CD4-positive, alpha-beta T cell treated with Interleukin-17A for 1 hour (primary cell): ENCODE measurements at regions not wholly inside any gene's neighbourhood (a gene's known extent, or its start where the extent isn't known, plus 50 kb on each side); places are given as distances from the start of the nearest gene placed in this dataset.

ENCODE experiments used
- DNase-seq: peaks from one replicate; pipeline ENCODE4 v3.0.0-alpha.2; 2020

- DNase-seq, result no peak
Observed at GRCh38 chr6:144695858-144696533, 410.9 kb downstream of the UTRN start.

DNA sequence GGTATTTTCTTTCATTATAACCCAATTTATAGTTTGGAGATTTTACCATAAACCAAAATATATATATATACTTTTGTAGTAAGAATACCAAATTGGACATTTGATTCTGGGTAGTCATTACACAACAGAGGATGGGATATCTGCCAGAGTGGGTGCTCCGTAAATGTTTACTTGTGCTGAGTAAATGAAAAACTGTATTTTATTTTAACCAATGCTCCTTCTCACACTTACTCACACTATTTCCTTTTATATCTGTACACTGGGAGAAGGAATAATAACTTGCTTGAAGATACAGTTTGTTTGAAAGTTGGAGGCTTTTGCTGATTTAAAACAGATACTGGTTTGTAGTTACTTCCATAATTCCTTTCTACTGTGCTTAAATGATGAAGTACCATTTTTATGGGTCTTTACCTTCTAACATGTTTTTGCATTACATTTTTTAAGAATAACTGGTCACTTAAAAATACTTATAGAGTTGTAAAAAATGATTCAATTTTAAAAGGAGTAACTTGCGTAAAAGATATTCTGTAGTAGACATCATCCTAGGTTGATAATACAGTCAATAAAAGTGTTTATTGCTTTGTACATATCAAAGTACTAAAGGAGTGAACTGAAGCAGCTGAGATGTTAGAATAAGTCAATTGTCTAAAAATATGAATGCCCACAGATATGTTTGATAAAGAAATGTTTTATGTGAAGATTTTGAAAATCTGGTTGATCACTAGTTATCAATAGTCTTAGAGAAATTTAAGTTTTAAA lies 411.7 kb downstream of the UTRN start:
- DNase-seq, result no peak

DNA sequence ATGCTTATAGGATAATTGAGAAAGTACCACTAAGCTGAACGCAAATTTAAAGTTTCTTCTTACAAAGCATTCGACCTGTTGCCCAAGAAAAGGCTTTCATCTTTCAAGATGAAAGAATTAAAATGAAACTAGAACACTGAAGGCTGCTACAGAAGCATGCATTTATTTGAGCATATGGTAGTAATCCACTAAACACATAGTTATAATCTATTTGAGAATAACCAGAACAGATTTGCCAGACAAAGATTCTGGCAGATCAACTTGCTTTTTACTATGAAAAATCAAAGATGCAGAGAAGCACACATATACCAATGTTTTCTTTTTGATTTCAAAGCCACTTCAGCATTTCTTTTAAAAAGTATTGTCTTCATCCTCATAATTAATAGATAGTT lies 412.2 kb downstream of the UTRN start:
- DNase-seq, result no peak

DNA sequence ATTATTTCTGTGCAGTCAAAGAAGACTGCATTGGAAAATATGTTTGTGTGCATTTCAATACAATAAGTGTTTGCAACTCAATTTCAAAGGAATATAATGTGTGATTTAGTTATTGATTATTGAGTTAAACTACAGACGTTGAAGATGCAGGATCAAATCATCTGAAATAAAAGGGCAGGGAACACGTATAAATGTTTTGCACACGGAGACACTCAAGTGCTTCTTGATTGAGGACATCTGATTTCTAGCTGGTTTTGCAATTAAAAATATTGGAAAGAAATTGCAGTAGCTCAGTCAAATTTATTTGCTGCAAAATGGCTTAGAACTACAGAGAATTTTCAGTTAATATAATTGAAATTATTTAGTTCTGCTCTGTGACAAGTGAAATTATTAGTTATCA lies 412.7 kb downstream of the UTRN start:
- DNase-seq, result no peak

DNA sequence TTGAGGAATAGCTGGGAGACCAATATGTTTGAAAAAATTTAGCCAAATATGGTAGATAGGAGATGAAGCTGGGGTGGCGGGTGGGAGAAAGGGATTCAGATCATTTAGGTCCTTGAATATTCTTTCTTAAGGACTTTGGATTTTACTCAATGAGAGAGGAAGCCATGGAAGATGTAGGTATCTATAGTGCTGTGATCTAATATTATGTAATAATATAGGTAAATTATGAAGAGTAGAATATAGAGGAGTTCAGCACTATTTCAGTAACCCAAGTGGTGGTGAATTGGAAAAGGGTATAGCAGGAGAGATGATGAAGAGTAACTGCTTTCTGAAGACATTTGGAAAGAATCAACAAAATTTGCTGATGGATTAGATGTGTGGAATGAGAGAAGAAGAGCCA lies 417.6 kb downstream of the UTRN start:
- DNase-seq, result no peak

- DNase-seq, result no peak
Observed at GRCh38 chr6:144710207-144710606, 425.1 kb downstream of the UTRN start.

DNA sequence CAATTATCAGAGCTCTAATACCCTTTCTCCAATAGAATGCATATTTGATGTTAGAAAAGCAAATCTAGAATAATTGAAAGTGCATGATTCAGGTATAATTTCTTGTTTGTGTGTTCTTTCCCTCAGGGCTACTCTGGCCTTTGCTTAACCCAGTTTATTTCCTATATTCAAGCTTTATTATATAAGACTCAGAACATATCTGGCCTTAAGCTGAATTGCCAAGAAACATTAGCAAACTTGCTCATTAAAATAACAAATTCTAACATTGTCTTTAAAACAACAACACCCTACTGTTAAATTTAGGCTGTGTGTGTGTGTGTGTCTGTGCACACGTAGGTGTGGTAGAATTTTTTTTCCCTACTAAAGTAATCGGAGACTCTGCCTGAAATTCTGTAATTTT lies 426.5 kb downstream of the UTRN start:
- no peak for DNase-seq

GRCh38 chr6:144712541-144712940 lies 427.4 kb downstream of the UTRN start:
- DNase-seq, result no peak

- DNase-seq, result no peak
Observed at GRCh38 chr6:144714021-144714712, 429.0 kb downstream of the UTRN start.

GRCh38 chr6:144715344-144715743 lies 430.2 kb downstream of the UTRN start:
- DNase-seq, result no peak

DNA sequence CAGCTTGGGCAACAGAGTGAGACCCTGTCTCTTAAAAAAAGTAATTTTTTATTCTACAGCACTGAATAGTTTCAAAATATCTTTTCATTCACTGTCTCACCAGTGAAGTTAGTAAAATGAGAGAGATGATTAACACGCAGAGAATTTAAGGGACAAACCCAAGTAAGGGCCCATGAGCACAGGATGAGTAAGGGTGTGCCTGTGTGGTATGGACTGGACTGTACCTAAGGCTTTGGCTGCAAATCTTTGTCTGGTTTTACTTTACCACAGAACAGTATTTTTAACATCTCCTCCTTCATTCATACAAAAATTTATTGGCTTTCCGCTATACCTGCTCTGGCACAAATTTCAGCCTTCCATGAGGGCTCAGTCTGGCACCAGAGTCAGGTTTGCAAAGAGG lies 433.3 kb downstream of the UTRN start:
- no peak for DNase-seq

DNA sequence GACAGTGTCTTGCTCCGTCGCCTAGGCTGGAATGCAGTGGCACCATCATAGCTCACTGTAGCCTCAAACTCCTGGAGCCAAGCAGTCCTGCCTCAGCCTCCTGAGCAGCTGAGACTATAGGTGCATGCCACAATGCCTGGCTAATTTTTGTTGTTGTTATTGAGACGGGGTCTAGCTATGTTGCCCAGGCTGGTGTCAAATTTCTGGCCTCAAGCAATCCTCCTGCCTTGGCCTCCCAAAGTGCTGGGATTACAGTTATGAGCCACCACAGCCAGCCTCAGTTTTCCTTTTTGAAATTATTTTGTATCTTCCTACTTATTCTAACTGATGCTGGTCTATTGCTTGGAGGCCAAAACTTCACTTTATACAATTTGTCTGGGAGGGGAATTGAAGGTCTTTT lies 436.1 kb downstream of the UTRN start:
- no peak for DNase-seq

DNA sequence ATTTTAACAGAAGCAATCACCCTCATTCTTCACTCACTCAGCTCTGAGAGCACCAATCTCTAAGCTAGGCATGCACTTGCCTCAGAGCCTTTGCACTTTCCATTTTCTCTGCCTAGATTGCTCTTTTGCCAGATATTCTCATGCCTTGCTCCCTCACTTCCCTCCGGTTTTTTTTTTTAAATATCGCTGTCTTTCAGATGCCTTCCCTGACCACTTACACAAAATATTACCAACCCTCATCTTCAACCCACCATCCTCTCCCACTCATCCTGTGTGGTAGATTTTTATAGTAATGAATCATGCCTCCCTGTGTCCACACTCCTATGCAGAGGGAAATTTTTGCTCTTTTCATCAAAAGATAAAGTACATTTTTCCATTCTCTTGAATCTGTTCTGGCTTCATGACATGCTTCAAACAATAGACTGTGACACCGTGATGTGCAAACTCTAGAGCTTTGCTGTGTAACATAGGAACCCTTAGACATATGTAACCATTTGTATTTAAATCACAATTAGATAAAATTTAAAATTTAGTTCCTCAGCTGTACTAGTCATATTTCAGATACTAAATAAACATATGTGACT lies 437.1 kb downstream of the UTRN start:
- no peak for DNase-seq

GRCh38 chr6:144722925-144723324 lies 437.8 kb downstream of the UTRN start:
- DNase-seq, result no peak

- DNase-seq, result no peak
Observed at GRCh38 chr6:144723431-144723830, 438.3 kb downstream of the UTRN start.

DNA sequence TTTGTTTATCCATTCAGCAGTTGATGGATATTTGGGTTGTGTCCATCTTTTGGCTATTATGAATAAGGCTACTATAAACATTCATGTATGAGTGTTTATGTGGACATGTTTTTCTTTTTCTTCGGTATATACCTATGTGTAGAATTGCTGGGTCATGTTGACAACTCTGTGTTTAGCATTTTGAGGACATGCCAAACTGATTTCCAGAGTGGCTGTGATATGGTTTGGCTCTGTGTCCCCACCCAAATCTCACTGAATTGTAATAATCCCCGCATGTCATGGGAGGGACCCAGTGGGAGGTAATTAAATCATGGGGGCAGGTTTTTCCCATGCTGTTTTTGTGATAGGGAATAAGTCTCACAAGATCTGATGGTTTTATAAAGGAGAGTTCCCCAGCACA lies 439.7 kb downstream of the UTRN start:
- no peak for DNase-seq

DNA sequence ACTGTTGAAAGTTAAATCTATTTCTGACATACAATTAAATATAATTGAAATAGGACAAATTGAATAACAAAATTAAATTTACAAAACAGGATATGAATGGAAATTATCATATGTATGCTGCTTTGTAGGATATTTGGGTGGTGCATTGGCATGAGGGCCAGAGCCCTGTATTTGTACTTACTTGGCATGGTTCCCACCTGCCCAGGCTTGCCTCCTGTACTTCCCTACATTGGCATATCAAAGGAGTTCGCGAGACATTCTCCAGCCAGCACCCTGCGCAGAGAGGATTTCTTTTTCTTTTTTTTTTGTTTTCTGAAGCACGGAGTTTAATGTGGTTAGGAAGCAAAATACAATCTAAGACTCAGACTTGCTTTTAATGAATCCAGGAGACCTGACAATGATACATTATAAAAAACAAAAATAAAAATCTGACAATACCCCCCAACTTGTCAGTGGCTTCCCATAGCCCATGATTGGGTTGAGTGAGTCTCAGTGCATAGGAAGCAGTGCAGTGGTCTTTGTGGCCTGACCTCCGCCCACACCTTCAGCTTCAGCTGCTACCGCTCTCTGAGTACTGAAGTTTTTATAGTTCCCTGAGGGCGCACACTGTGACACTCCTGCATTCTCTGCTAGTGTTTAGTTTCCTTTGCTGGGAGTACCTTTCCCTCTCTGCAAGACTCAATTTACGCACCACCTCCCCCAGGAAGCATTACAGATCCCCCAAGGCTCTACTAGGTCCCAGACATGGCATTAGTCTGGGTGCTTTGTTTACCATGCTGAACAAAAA lies 440.8 kb downstream of the UTRN start:
- no peak for DNase-seq

DNA sequence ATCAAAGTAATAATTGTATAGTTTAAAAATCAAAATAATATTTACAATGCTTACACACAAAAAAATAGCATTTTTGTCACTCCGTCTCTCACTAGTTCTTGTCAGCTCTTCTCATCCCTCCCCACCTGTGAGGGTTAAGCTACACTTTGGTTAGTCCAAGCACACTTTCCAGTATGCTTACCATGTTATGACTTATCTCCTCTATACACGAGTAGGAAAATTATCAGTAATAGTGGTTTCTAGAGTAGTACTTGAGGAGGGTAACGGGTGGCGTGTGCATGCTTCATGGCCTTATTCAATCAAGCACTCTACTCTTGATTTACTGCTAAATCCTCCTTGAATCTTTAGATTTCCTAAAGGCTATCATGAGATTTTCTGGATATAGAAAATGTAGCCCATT lies 443.7 kb downstream of the UTRN start:
- no peak for DNase-seq

DNA sequence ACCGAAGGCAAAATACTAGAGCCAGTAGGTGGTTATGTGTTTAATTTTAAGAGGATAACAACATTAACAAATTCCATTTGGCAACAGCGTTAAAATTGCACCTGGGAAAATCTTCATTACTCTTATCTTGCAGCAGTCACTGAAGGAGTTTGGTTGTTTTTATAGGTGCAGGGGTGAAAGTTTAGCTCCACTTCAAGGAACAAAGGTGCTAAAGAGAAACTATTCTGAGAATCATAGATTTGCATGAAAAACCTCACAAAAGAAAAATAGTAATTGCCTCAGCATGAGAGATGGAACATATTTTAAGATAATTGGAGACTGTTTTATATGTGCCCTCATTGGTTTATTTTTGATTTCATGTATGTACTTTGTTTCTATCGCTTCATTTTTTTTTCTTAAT lies 444.4 kb downstream of the UTRN start:
- DNase-seq, result no peak

GRCh38 chr6:144730088-144730645 lies 445.0 kb downstream of the UTRN start:
- DNase-seq, result no peak

GRCh38 chr6:144731229-144731628 lies 446.1 kb downstream of the UTRN start:
- DNase-seq, result no peak

GRCh38 chr6:144736763-144737162 lies 451.6 kb downstream of the UTRN start:
- DNase-seq, result no peak

- DNase-seq, result no peak
Observed at GRCh38 chr6:144737998-144738397, 452.9 kb downstream of the UTRN start.
